ENCODE measurements at regions not wholly inside any gene's neighbourhood (a gene's known extent, or its start where the extent isn't known, plus 50 kb on each side); places are given as distances from the start of the nearest gene placed in this dataset.

GRCh38 chr13:50544211-50544610, 299.3 kb downstream of the DLEU7 start:
- TF ChIP-seq CEBPB (IDR thresholded peaks at IDR 0.05; ENCODE audit: low read depth, low read length) = no peak
- no peak for TF ChIP-seq RFX5 (IDR thresholded peaks at IDR 0.05; ENCODE audit: low read depth, low read length)
- no peak for TF ChIP-seq CTCF (conservative IDR thresholded peaks at IDR 0.05; ENCODE audit: low read depth, low read length)
- no peak for TF ChIP-seq POLR2A (IDR thresholded peaks at IDR 0.05; ENCODE audit: low read depth, low read length)
- TF ChIP-seq MAZ (IDR thresholded peaks at IDR 0.05; ENCODE audit: borderline replicate concordance, low read depth, low read length) = no peak
- no peak for TF ChIP-seq RAD21 (IDR thresholded peaks at IDR 0.05; ENCODE audit: low read length)
- TF ChIP-seq SMC3 (IDR thresholded peaks at IDR 0.05; ENCODE audit: low read depth, low read length) = no peak
- no peak for TF ChIP-seq USF2 (IDR thresholded peaks at IDR 0.05; ENCODE audit: low read depth, low read length)
- no peak for TF ChIP-seq CHD1 (IDR thresholded peaks at IDR 0.05; ENCODE audit: low read depth, low read length)
- no peak for TF ChIP-seq BHLHE40 (IDR thresholded peaks at IDR 0.05; ENCODE audit: low read depth, low read length)
- TF ChIP-seq MAFK (IDR thresholded peaks at IDR 0.05; ENCODE audit: low read depth, low read length) = no peak
- no peak for TF ChIP-seq RCOR1 (IDR thresholded peaks at IDR 0.05; ENCODE audit: insufficient replicate concordance, low read length)
- TF ChIP-seq NFE2L2 (IDR thresholded peaks at IDR 0.05; ENCODE audit: low read depth, low read length) = no peak
